GM06990 (cell line): ENCODE measurements at regions not wholly inside any gene's neighbourhood (a gene's known extent, or its start where the extent isn't known, plus 50 kb on each side); places are given as distances from the start of the nearest gene placed in this dataset.

Experiments used
- DNase-seq: peaks from one replicate; pipeline ENCODE4 v3.0.0-alpha.2; 2011; ENCODE audit not compliant: insufficient read length; ENCODE audit errors: extremely low read depth
- H3K27me3 ChIP-seq: replicated peaks from 2 replicates; pipeline ENCODE4 v1.6.0; 2011; ENCODE audit warnings: low read length; ENCODE audit not compliant: control insufficient read depth, insufficient read depth
- H3K36me3 ChIP-seq: 2 replicates; pipeline ENCODE4 v1.5.1; 2011; ENCODE audit warnings: low read length; ENCODE audit not compliant: control insufficient read depth, insufficient read depth
- H3K4me3 ChIP-seq: replicated peaks from 2 replicates; pipeline ENCODE4 v1.5.1; 2011; ENCODE audit warnings: low read depth, mild to moderate bottlenecking, control low read depth, low read length
- TF ChIP-seq, protein P1 (sequence below): IDR thresholded peaks from 2 replicates; pipeline ENCODE4 v1.5.1; 2011; ENCODE audit warnings: low read length, control low read depth, mild to moderate bottlenecking, inconsistent platforms; ENCODE audit not compliant: insufficient read depth, poor library complexity, severe bottlenecking

DNA sequence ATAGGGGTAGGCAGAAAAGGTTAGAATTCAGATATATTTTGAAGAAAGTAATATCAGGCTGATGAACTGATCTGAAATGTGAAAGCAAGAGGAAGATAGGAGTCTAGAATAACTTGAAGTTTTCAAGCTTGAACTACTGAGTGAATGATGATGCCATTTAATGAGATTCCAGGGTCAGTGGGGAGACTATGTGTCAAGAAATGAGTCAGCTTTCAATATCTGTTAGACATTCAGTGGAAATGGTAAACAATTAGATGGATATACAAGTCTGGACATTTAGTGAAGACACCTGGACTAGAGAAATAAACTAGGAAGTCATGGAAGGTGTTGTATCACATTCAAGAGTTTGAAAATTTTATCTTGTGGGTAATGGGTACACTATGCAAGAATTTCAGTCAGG lies 326.9 kb downstream of the FSIP2 start:
- no peaks in the 10 kb centered on the region for H3K36me3 ChIP-seq
- no peaks in the 10 kb centered on the region for H3K27me3 ChIP-seq
- H3K4me3 ChIP-seq, result no peak overlapping the region
- DNase-seq, result no peak
- TF ChIP-seq, protein P1, sequence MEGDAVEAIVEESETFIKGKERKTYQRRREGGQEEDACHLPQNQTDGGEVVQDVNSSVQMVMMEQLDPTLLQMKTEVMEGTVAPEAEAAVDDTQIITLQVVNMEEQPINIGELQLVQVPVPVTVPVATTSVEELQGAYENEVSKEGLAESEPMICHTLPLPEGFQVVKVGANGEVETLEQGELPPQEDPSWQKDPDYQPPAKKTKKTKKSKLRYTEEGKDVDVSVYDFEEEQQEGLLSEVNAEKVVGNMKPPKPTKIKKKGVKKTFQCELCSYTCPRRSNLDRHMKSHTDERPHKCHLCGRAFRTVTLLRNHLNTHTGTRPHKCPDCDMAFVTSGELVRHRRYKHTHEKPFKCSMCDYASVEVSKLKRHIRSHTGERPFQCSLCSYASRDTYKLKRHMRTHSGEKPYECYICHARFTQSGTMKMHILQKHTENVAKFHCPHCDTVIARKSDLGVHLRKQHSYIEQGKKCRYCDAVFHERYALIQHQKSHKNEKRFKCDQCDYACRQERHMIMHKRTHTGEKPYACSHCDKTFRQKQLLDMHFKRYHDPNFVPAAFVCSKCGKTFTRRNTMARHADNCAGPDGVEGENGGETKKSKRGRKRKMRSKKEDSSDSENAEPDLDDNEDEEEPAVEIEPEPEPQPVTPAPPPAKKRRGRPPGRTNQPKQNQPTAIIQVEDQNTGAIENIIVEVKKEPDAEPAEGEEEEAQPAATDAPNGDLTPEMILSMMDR, result no peak

DNA sequence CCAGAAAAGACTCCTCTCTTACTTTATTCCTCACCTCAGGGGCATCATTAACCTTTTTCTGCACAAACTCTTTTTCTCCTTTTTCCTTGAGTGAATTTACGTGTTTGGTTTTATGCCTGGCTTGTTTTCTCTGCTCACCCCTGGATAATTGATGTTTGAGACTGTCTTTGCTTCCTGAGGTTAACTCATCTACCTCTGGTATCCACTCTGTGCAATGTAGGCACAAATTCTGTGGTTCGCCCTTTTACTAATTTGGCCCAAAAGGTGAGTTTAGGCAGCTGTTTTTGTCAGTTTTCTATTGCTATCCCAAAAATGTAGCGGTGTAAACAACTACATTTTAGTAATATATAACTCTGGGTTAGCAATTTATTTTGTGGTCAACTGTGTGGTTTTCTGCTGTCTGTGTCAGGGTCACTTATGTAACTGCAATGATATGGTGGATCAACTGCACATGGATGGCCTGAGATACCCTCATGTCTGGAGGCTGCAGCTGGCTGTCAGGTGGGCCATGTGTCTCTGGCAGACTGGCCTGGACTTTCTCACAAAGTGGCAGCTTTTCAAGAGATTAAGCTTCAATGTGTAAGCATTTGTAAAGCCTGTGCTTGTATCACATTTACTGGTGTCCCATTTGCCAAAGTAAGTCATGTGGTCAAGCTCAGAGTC lies 329.7 kb downstream of the FSIP2 start:
- no peak for DNase-seq
- TF ChIP-seq, protein P1, result no peak
- no peak overlapping the region for H3K4me3 ChIP-seq
- H3K36me3 ChIP-seq, result no peaks in the 10 kb centered on the region
- H3K27me3 ChIP-seq, result no peaks in the 10 kb centered on the region

DNA sequence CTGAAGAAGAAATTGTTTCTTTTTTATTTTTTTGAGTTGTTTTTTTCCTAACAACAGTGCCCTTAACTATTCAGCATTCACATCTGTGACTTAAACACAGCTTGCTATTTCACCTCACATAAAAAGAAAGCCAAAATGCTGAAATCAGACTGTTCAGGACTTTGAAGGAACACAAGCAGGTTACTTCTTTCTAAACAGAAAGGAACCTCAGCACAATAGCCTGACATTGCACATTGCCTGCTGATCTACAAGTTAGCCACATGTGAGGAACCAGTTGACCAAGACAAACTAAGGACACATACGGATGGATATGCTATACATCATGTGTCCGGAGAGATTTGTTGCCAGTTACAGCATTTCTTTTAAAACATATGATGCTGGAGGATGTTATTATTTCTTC lies 331.1 kb downstream of the FSIP2 start:
- TF ChIP-seq, protein P1, result no peak
- no peaks in the 10 kb centered on the region for H3K36me3 ChIP-seq
- no peak for DNase-seq
- no peak overlapping the region for H3K4me3 ChIP-seq
- H3K27me3 ChIP-seq, result no peaks in the 10 kb centered on the region

DNA sequence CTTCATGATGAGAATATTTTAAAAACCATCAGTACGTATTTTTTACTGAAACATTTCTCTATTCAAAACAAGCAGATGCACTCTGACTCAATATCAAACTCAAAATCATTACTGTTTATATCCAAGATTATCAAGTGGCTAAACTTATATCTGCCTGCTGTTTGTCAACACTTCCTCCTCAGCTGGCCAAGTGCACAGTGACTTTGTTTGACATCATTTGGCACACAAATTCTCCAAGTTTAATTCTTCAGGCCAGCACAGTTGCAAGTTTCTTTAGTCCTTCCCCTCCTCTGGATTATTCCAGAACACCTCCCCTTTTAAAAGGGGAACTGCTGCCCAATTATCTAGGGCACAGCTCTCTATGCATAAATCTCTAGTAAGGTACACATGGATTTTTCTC lies 346.6 kb downstream of the FSIP2 start:
- no peak overlapping the region for H3K4me3 ChIP-seq
- no peak for DNase-seq
- TF ChIP-seq, protein P1, result no peak
- no peaks in the 10 kb centered on the region for H3K36me3 ChIP-seq
- H3K27me3 ChIP-seq, result no peaks in the 10 kb centered on the region

DNA sequence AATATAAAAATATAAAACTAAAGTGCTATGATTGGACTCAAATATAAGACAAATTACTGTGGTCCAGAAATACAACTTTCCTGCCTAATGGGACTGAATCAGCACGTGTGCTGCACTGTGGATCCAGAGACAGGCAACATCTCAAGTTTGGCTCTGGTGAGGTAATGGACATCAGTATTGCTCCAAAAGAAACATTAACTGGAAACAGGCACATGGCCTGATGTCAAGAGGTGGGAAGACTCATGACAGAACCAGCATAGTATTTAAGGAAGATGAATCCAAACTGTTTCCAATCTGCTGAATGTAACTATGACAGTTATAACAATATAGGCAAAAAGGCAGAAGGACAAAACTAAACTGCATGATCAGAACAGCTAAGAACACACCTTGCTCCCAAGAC lies 354.6 kb downstream of the FSIP2 start:
- H3K36me3 ChIP-seq, result no peaks in the 10 kb centered on the region
- TF ChIP-seq, protein P1, result no peak
- H3K27me3 ChIP-seq, result no peaks in the 10 kb centered on the region
- no peak for DNase-seq
- no peak overlapping the region for H3K4me3 ChIP-seq

DNA sequence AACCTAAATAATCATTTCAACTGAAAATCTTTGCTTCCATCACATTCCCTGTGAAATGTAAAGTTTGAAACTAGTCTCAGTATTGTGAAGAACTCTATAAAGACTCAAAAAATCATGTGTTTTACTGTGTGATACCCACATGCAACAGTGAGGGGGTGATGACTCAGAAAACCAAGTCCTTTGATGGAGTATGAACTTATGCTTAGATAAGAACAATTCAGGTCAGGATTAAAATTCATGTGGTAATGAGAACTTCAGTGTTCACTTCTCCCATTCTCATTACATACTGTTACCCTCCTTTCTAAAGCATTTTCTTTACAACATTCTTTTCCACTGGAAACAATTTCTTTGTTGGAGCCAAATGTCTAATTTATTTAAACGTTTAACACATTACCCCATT lies 360.2 kb downstream of the FSIP2 start:
- H3K36me3 ChIP-seq, result no peaks in the 10 kb centered on the region
- TF ChIP-seq, protein P1, result no peak
- no peak overlapping the region for H3K4me3 ChIP-seq
- H3K27me3 ChIP-seq, result no peaks in the 10 kb centered on the region
- no peak for DNase-seq
